GM18519 (cell line): ENCODE measurements at regions not wholly inside any gene's neighbourhood (a gene's known extent, or its start where the extent isn't known, plus 50 kb on each side); places are given as distances from the start of the nearest gene placed in this dataset.
"Not testable (repeated sequence)": the region's sequence is repeated elsewhere in the genome, so short reads cannot be mapped to it uniquely, and the experiment has no call there.

Experiments
- ATAC-seq: cut with Tn5 transposase; IDR thresholded peaks from one replicate; pipeline ENCODE4 v1.9.1; 2021; ENCODE audit warnings: mild to moderate bottlenecking, moderate library complexity; ENCODE audit not compliant: unreplicated experiment, low FRiP score

- no peak for ATAC-seq
Observed at GRCh38 chr10:128568990-128569945, 443.0 kb upstream of the MKI67 start.

GRCh38 chr10:128570319-128570995 is 444.2 kb upstream of the MKI67 start:
- ATAC-seq, result no peak

GRCh38 chr10:128571071-128571470 is 444.8 kb upstream of the MKI67 start:
- no peak for ATAC-seq

GRCh38 chr10:128571745-128572144 is 445.5 kb upstream of the MKI67 start:
- ATAC-seq, result no peak

GRCh38 chr10:128572696-128573095 is 446.5 kb upstream of the MKI67 start:
- no peak for ATAC-seq

- no peak for ATAC-seq
Observed at GRCh38 chr10:128573281-128573845, 447.1 kb upstream of the MKI67 start.

GRCh38 chr10:128573986-128574385 is 447.8 kb upstream of the MKI67 start:
- no peak for ATAC-seq

- ATAC-seq, result no peak
Observed at GRCh38 chr10:128574581-128575210, 448.5 kb upstream of the MKI67 start.

- ATAC-seq, result no peak
Observed at GRCh38 chr10:128575761-128576160, 449.5 kb upstream of the MKI67 start.

- ATAC-seq, result no peak
Observed at GRCh38 chr10:128576336-128576735, 450.1 kb upstream of the MKI67 start.

- ATAC-seq, result no peak
Observed at GRCh38 chr10:128576943-128577670, 450.9 kb upstream of the MKI67 start.

- no peak for ATAC-seq
Observed at GRCh38 chr10:128577958-128578750, 451.9 kb upstream of the MKI67 start.

GRCh38 chr10:128578766-128579165 is 452.5 kb upstream of the MKI67 start:
- no peak for ATAC-seq

GRCh38 chr10:128579280-128579865 is 453.1 kb upstream of the MKI67 start:
- ATAC-seq, result no peak

- ATAC-seq, result no peak
Observed at GRCh38 chr10:128579901-128580300, 453.7 kb upstream of the MKI67 start.

GRCh38 chr10:128583125-128583524 is 456.9 kb upstream of the MKI67 start:
- not testable (repeated sequence) for ATAC-seq

- ATAC-seq, result not testable (repeated sequence)
Observed at GRCh38 chr10:128586599-128586998, 460.4 kb upstream of the MKI67 start.

- no peak for ATAC-seq
Observed at GRCh38 chr10:128587689-128588088, 461.5 kb upstream of the MKI67 start.

- no peak for ATAC-seq
Observed at GRCh38 chr10:128588402-128588801, 462.2 kb upstream of the MKI67 start.
